Testis (tissue), 2 donors: ENCODE measurements at regions not wholly inside any gene's neighbourhood (a gene's known extent, or its start where the extent isn't known, plus 50 kb on each side); places are given as distances from the start of the nearest gene placed in this dataset.

Source experiments
- DNase-seq: peaks from one replicate; pipeline ENCODE4 v3.0.0-alpha.2; 2019
- H3K27ac ChIP-seq, 2 donors: fragments of 200-600 bp; sonication (generic); one replicate each; pipeline ENCODE4 v1.5.1; 2019
- H3K27me3 ChIP-seq: fragments of 200-600 bp; sonication (generic); one replicate; pipeline ENCODE4 v1.5.1; 2019
- H3K36me3 ChIP-seq: fragments of 200-600 bp; sonication (generic); one replicate; pipeline ENCODE4 v1.5.1; 2017; ENCODE audit warnings: low read depth; ENCODE audit errors: missing control alignments
- H3K4me1 ChIP-seq: fragments of 200-600 bp; sonication (generic); one replicate; pipeline ENCODE4 v1.5.1; 2019
- H3K4me3 ChIP-seq, 2 donors: fragments of 200-600 bp; sonication (generic); one replicate each; pipeline ENCODE4 v1.5.1; 2017 to 2019
- H3K9me3 ChIP-seq: fragments of 200-600 bp; sonication (generic); one replicate; pipeline ENCODE4 v1.5.1; 2017
- CTCF ChIP-seq, 3 experiments: fragments of 450-650 bp in 2 of 3; fragments of 200-600 bp in 1 of 3; sonication (generic) in 1 of 3; IDR thresholded peaks; one replicate each; pipeline ENCODE4 v1.5.1; 2016 to 2019; ENCODE audit warnings: antibody characterized with exemption in 3 of 3, mild to moderate bottlenecking in 2 of 3, moderate library complexity in 1 of 3
- POLR2A ChIP-seq: fragments of 450-650 bp; IDR thresholded peaks from one replicate; pipeline ENCODE4 v1.6.1; 2017; ENCODE audit warnings: antibody characterized with exemption, mild to moderate bottlenecking, moderate library complexity
- WGBS, 2 donors: methylation state at CpG; one replicate each; pipeline ENCODE4 v1.1.5; 2018; 5-methylcytosine and 5-hydroxymethylcytosine counted together
- intact Hi-C: fragments of 100-400 bp; cut with DNase I; formaldehyde crosslinking; loops from one replicate; pipeline ENCODE4 v1.15.1; 2023; ENCODE audit warnings: low total_unique reads

- Histone ChIP-seq H3K4me3 (no peak overlapping the region), H3K36me3 (no peaks in the 10 kb centered on the region), H3K27ac (no peak overlapping the region), H3K9me3 (no peaks in the 10 kb centered on the region), H3K27me3 (no peaks in the 10 kb centered on the region), H3K4me1 (no peaks in the 10 kb centered on the region)
- intact Hi-C loops = no loop called here
- DNase-seq = no peak
- no peak for TF ChIP-seq CTCF (IDR thresholded peaks at IDR 0.05)
- TF ChIP-seq POLR2A = no peak
- WGBS, 2 donors = 58 to 68% methylated on average over 4 of the region's 4 CpGs
Measured at GRCh38 chr11:13851691-13852090, 110.8 kb upstream of the SPON1 start.

GRCh38 chr11:13852481-13852880, 110.0 kb upstream of the SPON1 start:
- no peak for TF ChIP-seq POLR2A
- DNase-seq = no peak
- Histone ChIP-seq H3K4me3 (no peak overlapping the region), H3K36me3 (no peaks in the 10 kb centered on the region), H3K27ac (no peak overlapping the region), H3K4me1 (no peaks in the 10 kb centered on the region), H3K9me3 (no peaks in the 10 kb centered on the region), H3K27me3 (no peaks in the 10 kb centered on the region)
- WGBS, 2 donors = 48 to 58% methylated on average over 5 of the region's 5 CpGs
- intact Hi-C loops = no loop called here

- Histone ChIP-seq H3K27me3 (no peaks in the 10 kb centered on the region), H3K9me3 (no peaks in the 10 kb centered on the region), H3K27ac (no peak overlapping the region), H3K4me1 (no peaks in the 10 kb centered on the region), H3K4me3 (no peak overlapping the region), H3K36me3 (no peaks in the 10 kb centered on the region)
- no peak for DNase-seq
- intact Hi-C loops = no loop called here
- 94 to 97% methylated on average over 3 of the region's 3 CpGs for WGBS, 2 donors
- TF ChIP-seq POLR2A (no peak), CTCF (IDR thresholded peaks at IDR 0.05) (no peak)
Measured at GRCh38 chr11:13857828-13858227, 104.7 kb upstream of the SPON1 start.

- no peak overlapping the region for H3K4me3 ChIP-seq
- no peak for DNase-seq
- no peak overlapping the region for H3K27ac ChIP-seq
- H3K36me3 ChIP-seq = no peaks in the 10 kb centered on the region
- 75 to 79% methylated on average over 9 of the region's 9 CpGs for WGBS, 2 donors
- H3K4me1 ChIP-seq = no peaks in the 10 kb centered on the region
- no peaks in the 10 kb centered on the region for H3K9me3 ChIP-seq
- no peak for TF ChIP-seq POLR2A
- TF ChIP-seq CTCF (IDR thresholded peaks at IDR 0.05) = no peak
- intact Hi-C loops = no loop called here
- no peaks in the 10 kb centered on the region for H3K27me3 ChIP-seq
Measured at GRCh38 chr11:13859892-13860291, 102.6 kb upstream of the SPON1 start.

- WGBS, 2 donors = 84 to 88% methylated on average over 3 of the region's 3 CpGs
- Histone ChIP-seq H3K4me1 (no peaks in the 10 kb centered on the region), H3K4me3 (no peak overlapping the region), H3K27ac (no peak overlapping the region), H3K27me3 (no peaks in the 10 kb centered on the region), H3K9me3 (no peaks in the 10 kb centered on the region), H3K36me3 (no peaks in the 10 kb centered on the region)
- no peak for DNase-seq
- no peak for TF ChIP-seq CTCF (IDR thresholded peaks at IDR 0.05)
- no peak for TF ChIP-seq POLR2A
- intact Hi-C loops = no loop called here
Measured at GRCh38 chr11:13861411-13861810, 101.1 kb upstream of the SPON1 start.
